Left forelimb (tissue), 1 donor: ENCODE measurements at regions not wholly inside any gene's neighbourhood (a gene's known extent, or its start where the extent isn't known, plus 50 kb on each side); places are given as distances from the start of the nearest gene placed in this dataset.
"Not testable (repeated sequence)": the region's sequence is repeated elsewhere in the genome, so short reads cannot be mapped to it uniquely, and the experiment has no call there.

Experiments
- DNase-seq: peaks from one replicate; pipeline ENCODE4 v3.0.0-alpha.2; 2018; ENCODE audit warnings: low spot score

GRCh38 chr16:32116533-32116932 lies 136.6 kb upstream of the TP53TG3D start:
- not testable (repeated sequence) for DNase-seq

- DNase-seq = not testable (repeated sequence)
Measured at GRCh38 chr16:32120372-32120771, 132.7 kb upstream of the TP53TG3D start.

- DNase-seq = not testable (repeated sequence)
Measured at GRCh38 chr16:32120779-32121178, 132.3 kb upstream of the TP53TG3D start.

GRCh38 chr16:32121273-32121900 lies 131.7 kb upstream of the TP53TG3D start:
- DNase-seq = not testable (repeated sequence)

- not testable (repeated sequence) for DNase-seq
Measured at GRCh38 chr16:32152434-32152833, 100.7 kb upstream of the TP53TG3D start.

GRCh38 chr16:32187918-32188669 lies 65.0 kb upstream of the TP53TG3D start:
- not testable (repeated sequence) for DNase-seq

GRCh38 chr16:32202585-32202984 lies 50.5 kb upstream of the TP53TG3D start:
- DNase-seq = not testable (repeated sequence)
